ENCODE measurements at regions not wholly inside any gene's neighbourhood (a gene's known extent, or its start where the extent isn't known, plus 50 kb on each side); places are given as distances from the start of the nearest gene placed in this dataset.

DNA sequence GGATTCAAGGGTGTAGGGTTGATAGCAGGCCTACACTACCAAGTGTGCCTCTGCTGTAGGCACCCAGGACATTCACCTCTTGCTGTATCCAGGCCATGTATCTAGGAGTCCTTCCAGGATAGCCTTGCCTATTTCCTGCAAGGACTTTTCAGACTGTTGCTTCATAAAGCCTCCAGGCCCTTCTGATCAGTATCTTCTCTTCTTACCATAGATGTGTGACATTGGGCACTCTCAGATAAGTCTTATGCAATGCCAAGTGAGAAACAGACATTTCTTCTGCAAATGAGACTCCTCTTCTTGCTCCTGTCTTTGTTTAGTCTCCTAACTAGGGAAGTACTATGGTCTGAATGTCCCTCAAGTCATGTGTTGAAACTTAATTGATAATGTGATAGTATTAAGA is 386.8 kb downstream of the ANKRD50 start:
- TF ChIP-seq, protein P1, sequence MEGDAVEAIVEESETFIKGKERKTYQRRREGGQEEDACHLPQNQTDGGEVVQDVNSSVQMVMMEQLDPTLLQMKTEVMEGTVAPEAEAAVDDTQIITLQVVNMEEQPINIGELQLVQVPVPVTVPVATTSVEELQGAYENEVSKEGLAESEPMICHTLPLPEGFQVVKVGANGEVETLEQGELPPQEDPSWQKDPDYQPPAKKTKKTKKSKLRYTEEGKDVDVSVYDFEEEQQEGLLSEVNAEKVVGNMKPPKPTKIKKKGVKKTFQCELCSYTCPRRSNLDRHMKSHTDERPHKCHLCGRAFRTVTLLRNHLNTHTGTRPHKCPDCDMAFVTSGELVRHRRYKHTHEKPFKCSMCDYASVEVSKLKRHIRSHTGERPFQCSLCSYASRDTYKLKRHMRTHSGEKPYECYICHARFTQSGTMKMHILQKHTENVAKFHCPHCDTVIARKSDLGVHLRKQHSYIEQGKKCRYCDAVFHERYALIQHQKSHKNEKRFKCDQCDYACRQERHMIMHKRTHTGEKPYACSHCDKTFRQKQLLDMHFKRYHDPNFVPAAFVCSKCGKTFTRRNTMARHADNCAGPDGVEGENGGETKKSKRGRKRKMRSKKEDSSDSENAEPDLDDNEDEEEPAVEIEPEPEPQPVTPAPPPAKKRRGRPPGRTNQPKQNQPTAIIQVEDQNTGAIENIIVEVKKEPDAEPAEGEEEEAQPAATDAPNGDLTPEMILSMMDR (IDR thresholded peaks at IDR 0.05; ENCODE audit: control extremely low read depth, extremely low read depth, low read depth, missing control alignments), result no peak
- ChIA-PET POLR2A (no interaction called here), CTCF (no interaction called here)
- DNase-seq (ENCODE audit: extremely low spot score), result no peak

- TF ChIP-seq, protein P1 (IDR thresholded peaks at IDR 0.05; ENCODE audit: control extremely low read depth, extremely low read depth, low read depth, missing control alignments), result no peak
- CTCF ChIA-PET, result no interaction called here
- no peak for DNase-seq (ENCODE audit: extremely low spot score)
- POLR2A ChIA-PET, result no interaction called here
Measured at GRCh38 chr4:124329134-124329533, 383.4 kb downstream of the ANKRD50 start.

DNA sequence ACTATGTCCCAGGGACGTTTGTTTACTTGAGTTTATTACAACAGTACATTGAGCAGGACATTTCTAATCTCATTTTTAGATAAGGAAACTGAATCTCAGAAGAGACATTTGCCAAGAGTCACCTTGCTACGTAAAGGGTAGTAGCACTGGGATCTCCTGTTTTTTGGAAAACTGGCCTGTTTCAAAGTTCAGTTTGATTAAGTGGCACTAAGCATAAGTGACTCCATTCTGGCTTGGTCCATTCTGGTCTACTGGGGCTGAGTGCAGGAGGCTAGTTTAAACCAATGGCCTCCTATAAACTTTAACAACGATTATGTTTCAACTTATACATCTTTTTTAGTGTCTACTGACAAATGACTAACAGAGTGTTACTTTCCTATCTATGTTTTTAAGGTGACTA is 382.5 kb downstream of the ANKRD50 start:
- POLR2A ChIA-PET, result no interaction called here
- CTCF ChIA-PET, result no interaction called here
- TF ChIP-seq, protein P1 (IDR thresholded peaks at IDR 0.05; ENCODE audit: control extremely low read depth, extremely low read depth, low read depth, missing control alignments), result no peak
- DNase-seq (ENCODE audit: extremely low spot score), result no peak

DNA sequence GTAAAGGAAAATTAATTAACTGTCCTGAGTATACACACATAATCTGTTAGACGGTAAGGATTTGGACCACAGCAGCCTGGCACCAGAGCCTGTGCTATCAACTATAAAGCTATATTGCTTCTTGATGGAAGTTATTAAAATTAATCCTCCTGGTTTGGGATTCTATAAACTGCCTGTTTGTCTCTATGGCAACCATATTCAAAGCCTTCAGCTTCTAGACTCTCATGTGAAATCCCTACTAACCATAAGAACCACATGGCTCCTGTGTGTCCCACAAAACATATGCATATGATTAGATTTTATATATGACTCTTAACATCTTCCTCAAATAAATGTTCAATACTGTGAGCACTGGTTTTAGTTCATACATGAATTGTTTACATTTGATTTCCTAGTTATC is 380.8 kb downstream of the ANKRD50 start:
- ChIA-PET POLR2A (no interaction called here), CTCF (interaction anchor here (1.7 to 3.7 kb wide), 2 partner anchors 10 to 952 kb away, joined by 6 to 19 read pairs; no protein-coding TSS in a partner anchor)
- no peak for DNase-seq (ENCODE audit: extremely low spot score)
- TF ChIP-seq, protein P1 (IDR thresholded peaks at IDR 0.05; ENCODE audit: control extremely low read depth, extremely low read depth, low read depth, missing control alignments), result no peak

- ChIA-PET CTCF (interaction anchor here (1.3 to 3.7 kb wide), 5 partner anchors 9 to 950 kb away, joined by 5 to 33 read pairs (median 10); no protein-coding TSS in a partner anchor), POLR2A (no interaction called here)
- no peak for DNase-seq (ENCODE audit: extremely low spot score)
- TF ChIP-seq, protein P1 (IDR thresholded peaks at IDR 0.05; ENCODE audit: control extremely low read depth, extremely low read depth, low read depth, missing control alignments), result no peak
Measured at GRCh38 chr4:124333466-124333865, 379.1 kb downstream of the ANKRD50 start.

GRCh38 chr4:124334119-124334518 is 378.4 kb downstream of the ANKRD50 start:
- ChIA-PET CTCF (interaction anchor here (1.3 to 3.7 kb wide), 5 partner anchors 9 to 949 kb away, joined by 5 to 33 read pairs (median 10); no protein-coding TSS in a partner anchor), POLR2A (no interaction called here)
- TF ChIP-seq, protein P1 (IDR thresholded peaks at IDR 0.05; ENCODE audit: control extremely low read depth, extremely low read depth, low read depth, missing control alignments), result peak; percentile 39
- DNase-seq (ENCODE audit: extremely low spot score), result no peak

- ChIA-PET POLR2A (no interaction called here), CTCF (interaction anchor here (1.2 to 1.3 kb wide), 2 partner anchors 9 to 946 kb away, joined by 3 to 5 read pairs; no protein-coding TSS in a partner anchor)
- TF ChIP-seq, protein P1 (IDR thresholded peaks at IDR 0.05; ENCODE audit: control extremely low read depth, extremely low read depth, low read depth, missing control alignments), result no peak
- DNase-seq (ENCODE audit: extremely low spot score), result no peak
Measured at GRCh38 chr4:124337874-124338273, 374.7 kb downstream of the ANKRD50 start.
